Stimulated activated CD4-positive, alpha-beta T cell treated with anti-CD3 and anti-CD28 coated beads, Interleukin-12 subunit alpha, Interleukin-12 subunit beta, amount 100 ng/mL, for 4 hours (primary cell): ENCODE measurements at regions not wholly inside any gene's neighbourhood (a gene's known extent, or its start where the extent isn't known, plus 50 kb on each side); places are given as distances from the start of the nearest gene placed in this dataset.

Source experiments
- DNase-seq: peaks from one replicate; pipeline ENCODE4 v3.0.0-alpha.2; 2020

DNA sequence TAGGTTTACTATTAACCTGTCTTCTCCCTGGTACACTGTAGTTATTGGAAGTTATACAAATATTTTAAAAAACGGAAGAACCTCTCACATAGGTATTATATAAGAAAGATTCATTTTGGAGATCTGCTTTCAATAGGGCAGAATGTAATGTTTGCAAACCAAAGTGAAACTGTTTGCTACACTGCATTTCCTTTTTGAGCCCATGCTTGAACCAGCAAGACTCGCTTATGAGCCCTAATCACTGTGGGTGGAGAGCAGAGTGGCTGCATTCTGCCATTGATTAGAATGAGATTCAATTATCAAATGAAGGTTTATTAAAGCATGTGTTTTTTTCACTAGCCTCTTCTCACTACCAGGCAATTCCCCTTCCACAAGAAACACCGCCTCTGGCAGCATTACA is 589.7 kb downstream of the CDH11 start:
- DNase-seq = no peak

DNA sequence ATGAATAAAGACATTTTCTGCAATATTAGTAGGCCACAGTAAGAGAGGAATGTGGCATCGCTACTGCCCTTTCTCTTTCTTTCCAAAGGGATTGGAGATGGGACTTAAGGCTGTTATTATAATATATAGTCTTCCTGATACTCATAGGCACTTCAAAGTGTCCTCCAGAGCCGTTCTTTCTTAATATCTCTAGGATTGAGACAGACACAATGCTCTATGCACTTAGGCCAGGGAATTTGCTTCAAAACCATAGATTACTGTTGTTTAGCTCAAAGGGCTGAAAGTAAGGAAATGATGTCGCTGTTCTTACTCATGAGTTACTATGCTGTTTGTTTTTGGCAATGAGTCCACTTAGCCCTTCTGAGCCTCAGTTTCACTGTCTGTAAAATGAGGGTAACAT is 590.5 kb downstream of the CDH11 start:
- DNase-seq = no peak

DNA sequence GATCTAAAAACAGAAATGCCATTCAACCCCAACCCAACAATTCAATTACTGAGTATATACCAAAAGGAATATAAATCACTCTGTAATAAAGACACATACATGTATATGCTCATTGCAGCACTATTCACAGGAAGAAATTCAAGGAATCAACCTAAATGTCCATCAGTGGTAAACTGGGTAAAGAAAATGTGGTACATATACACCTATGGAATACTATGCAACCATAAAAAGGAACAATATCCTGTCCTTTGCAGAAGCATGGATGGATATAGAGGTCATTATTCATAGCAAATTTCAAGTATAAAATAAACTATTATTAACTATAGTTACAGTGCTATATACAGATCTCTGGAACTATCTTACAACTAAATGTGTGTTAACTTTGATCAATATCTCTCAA is 599.3 kb downstream of the CDH11 start:
- DNase-seq = no peak

DNA sequence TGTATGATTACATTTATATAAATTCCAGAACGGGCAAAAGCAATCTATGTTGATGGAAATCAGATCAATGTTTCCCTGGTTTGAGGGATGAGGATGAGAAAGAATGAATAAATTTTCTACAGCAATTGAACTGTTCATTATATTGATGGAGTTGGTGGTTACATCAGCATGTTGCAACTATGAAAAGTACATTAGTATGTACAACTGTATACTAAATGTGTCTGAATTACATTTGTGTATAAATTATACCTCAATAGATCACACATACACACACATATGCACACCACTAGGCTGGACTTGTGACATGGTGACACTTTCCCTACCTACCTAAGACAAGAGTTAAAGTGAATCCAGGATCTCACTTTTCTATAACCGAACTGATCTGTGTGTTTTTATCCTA is 608.0 kb downstream of the CDH11 start:
- no peak for DNase-seq

DNA sequence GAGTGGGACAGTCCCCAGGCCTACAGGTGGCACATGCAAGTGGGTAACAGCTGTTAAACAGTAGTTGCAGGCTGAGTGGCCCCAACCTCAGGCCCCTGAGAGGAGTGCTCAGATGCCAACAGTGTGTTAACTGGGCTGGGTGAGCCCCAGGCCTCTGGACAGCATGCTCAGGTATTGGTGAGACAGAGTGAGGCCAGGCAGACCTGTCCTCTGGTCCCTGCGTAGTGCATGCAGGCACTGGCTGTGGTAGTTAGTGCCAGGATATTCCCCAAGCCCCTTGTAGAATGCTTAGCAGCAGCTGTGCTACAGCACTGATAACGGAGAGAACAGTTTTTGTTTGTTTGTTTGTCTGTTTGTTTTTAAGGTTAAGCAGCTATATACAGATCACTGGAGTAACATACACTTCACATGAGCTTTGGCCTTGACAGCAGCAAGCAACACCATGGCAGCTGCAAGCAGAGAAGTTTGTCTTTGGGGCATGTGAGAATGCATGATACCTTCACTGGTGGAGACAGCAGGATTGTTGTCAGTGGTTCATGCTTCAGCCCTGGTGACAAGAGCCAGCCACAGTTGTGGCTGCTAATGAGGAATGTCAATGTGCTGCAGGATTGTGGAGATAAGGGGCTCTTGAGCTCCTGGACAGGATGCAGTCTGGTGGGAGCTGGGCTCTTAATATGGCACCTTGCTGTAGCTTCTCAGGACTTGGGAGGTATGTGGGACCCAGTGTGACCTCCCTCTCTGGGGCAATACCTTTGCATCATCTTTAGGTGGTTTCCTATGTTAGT is 614.4 kb downstream of the CDH11 start:
- no peak for DNase-seq

DNA sequence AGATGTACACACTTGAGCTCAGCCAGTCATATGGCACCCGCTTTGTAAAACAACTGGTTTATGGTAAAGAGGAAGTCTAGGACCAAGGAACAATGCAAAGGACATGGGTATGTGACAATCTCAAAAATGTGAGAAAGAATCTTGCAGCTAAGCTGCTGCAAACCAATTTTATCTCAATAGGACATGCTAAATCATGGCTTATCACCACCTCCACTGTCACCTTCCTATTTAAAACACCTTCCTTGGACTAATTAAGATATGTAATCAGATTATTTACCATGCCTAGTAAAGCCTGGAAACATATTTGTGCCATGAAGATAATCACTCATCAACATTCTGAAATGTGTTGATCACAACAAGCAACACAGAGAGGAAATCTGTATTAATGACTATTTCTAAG is 622.7 kb downstream of the CDH11 start:
- no peak for DNase-seq

DNA sequence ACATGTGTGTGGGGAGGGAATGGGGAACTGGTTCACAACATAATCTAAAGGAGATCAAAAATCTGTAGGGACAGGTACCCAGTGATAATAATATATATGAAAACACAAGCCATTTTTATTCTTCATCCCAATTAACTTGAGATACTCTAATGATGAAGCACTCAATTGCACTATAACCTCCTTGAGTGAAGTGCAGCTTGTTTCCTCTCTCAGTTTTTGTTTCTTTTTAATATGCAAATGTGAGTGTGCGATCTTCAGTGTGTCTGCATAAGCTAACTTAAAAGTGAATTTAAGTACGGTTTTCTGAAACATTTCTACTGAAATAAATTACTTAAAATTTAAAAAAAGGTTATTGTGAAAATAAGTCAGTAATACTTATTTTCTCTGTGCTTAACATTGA is 623.5 kb downstream of the CDH11 start:
- DNase-seq = no peak

DNA sequence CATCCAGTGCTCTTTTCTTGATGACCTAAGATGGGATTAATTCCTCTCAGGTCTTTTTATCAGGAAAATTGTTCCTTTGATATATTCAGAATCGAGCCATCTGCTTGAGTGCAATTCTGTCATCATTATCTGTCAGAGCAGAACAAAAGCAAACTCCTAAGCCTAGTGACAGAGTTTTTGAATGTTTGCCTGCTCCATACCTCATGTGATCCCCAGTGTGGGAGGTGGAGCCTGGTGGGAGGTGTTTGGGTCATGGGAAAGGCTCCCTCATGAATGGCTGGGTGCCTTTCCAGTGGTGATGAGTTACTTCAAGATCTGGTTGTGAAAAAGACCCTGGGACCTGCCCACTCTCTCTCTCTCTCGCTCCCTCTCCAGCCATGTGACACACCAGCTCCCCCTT is 628.2 kb downstream of the CDH11 start:
- DNase-seq = no peak

DNA sequence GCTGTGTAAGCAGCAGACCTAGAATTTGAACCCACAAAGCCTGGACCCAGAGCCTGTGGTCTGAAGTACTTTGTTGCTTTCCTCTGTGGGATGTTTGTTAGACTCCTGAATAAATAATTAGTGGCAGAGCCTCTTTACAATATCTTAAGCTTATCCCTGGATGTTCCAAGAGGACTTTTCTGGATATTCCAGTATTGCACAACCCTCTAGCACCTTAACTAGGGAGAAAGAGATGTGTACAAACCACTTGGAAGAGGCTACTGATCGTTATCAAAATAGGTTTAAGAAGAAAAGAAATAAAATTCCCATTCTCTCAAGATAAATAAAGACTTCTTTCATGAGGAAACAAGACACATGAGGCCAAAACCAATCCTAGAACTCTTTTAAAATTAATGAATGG is 632.4 kb downstream of the CDH11 start:
- no peak for DNase-seq

DNA sequence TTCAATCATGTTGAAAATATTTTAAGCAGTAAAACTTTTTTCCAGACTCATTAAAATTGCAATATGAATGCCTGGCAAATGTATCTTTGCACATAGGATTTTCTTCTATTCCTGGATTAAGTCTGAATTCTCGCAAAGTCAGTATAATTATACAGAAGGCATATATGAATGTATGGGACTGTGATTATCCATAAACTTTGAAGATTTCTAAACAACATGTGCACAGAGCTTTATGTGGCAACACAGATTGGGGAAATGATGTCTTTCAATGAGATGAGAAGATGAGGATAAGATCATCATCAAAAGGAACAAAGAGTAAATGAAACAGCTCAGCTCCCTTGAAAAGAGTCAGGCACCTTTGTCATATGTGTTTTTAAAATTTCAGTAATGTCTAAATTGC is 635.3 kb downstream of the CDH11 start:
- DNase-seq = no peak

DNA sequence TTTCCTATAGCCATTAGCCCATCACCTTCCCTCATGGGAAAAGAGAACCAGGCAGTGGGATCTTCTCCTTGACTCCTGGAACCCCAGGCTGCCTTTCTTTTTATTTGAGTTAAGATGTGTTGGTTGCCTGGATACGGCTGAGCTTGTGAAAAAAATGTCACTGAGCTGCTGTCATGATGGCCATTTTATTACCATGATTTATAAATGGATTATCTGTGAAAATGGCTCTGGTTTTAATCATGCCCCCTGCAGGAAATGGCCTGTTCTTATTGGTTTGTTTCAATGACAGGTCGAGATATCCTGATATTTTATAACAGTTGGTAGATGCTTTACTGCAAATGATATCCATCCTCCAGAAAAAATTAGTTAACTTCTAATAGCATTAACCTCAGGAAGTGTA is 640.4 kb downstream of the CDH11 start:
- no peak for DNase-seq

DNA sequence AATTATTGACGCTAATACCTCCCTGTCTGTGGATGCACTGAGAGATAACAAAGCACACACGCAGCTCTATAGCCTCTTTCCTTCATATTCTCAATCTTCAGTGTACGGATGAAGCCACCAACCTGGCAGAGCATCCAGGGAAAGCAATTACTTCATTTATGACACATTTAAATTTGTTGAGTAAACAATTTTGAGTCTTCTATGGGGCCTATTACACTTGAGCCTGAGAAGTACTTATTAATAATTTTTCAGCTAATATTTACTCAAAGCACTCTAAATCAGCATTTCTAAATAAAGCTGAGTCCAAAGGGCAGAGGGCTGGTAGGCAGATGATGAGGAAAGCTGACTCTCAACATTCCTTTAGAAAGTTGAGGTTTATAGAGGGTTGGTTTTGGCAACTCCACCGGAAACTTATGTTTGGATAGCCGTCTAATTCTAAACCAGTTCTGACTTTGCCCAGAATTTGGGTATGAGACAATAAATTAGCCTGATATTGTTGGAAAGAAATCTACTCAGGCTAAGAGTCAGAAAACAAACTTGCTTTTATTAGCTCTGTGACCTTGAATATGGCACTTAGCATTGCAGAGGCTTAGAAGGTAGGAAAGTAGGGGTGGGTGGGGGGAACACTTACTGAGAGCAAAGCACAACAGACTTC is 643.5 kb downstream of the CDH11 start:
- no peak for DNase-seq

DNA sequence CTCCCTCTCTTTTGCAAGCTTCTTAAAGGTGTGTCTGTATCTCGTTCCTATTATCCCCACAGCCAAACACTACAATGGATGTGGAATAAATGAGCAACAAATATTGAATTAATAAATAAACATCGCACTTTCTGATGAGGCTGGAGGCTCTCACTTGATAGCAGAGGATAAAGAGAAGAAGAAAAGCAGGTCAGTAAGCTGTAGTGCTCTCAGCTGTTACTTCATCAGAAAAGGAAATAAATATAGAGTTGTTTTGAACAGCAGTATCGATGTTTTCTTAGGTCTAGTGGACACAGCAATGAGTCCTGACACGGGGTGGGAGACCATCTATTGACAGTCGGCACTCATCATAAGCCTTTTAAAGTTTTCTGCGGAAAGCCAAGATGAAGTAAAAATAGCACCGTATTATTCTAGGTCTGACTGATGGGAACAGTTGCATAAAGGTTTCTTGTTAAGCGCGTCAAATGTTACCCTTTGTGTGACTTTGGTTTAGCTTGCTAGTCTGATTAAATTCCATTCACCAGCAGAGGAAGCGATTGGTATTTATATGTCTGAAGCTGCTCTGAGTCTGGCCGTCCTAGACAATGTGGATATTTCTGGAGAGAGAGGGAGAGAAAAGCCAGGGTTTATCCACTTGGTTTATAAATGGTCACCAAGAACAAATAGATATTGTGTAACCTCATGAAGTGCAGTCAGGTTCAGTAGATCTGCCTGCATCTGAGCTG is 646.1 kb downstream of the CDH11 start:
- no peak for DNase-seq

DNA sequence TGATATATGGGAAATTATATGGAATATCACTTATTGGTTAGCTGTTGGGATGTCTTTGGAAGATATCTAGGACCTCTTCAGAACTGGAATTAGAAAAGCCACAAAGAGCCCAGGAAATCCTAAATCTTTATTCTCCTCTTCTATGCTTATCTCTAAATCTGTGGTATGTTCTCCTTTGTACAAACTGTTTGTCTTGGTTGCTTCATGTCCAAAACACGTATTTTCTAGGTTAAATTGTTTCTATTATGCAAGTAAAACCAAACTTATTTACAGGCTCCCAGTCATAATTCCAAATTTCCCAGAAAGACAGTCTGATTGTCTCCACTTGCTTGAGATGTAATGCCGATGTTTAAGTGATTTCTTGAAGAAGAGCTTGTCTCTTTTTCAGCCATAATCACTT is 650.9 kb downstream of the CDH11 start:
- DNase-seq = no peak

DNA sequence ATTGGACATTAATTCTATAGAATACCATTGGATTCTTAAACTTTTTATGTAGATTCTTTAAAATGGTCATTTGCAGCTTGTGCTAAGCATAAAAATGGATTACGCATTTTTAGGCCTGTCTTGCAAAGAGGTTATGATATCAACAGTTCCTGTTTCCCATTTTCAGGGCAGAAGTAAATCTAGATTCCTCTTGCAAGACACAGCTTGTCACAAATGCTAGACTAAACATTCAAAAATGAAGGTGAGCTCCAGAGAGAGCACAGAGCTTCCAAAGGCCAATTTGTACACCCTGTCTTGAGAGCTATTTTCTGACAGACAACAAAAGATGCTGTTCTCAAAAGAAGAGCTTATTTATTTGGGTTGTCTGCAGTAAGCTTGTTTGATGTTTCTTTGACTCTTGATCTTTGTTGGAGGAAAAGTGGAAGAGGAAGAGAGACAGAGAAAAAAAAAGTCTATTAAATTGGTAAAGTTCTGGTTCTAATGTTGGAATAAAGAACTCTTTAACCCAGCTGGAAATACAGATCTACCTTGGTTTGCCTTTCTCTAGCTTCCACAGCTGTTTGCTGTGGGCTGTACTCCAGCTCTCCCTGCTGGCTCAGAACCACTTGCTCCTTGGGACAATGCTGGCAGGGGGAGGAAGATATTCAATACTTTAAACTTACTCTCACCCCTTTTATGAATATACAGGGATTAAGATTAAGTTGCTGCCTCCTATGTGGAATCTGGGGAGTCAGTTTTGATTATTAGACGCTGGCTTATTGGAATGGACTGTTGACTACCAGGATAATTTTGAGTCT is 651.8 kb downstream of the CDH11 start:
- DNase-seq = no peak

DNA sequence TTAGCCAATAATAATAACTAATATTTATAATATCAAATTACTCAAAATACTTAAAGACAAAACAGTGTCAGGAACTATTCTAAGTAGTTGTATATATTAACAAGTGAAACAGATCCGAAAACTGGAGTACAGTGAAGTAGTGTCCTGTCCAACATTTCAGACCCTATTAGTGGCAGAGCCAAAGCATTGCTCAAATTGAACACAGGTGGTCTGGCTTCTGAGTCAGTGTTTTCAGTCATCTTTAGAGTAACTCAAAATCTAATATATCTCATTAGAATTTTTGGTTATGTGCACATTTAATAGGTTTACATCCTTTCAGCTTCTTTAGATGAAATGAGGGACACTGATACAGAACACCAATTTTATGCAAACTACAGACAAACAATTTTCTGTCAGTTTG is 652.5 kb downstream of the CDH11 start:
- no peak for DNase-seq

DNA sequence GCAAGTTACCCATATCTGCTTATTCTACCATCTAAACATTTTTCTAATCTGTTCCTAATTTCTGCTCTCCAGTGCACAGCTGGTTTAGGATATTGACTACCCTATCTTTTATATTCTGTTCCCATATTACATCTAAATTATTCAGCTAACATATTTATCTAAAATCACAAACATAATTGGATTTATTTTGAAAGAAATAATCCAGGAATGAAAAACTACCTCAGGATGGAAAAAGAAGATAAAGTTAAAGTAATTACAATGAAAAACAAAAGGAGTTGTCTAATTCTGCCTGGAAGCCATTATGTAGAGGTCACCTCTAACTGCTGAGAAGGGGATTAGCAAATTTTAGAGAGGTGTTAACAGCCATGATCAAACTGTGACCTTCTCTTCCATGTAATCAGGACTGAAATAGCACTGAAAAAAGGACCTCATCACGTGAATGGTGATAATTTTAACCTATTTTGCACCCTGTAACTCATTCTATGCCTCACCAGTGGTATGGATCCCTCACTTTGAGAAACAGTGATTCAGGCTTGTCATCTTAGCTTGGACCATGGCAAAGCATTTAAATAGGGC is 653.3 kb downstream of the CDH11 start:
- no peak for DNase-seq

DNA sequence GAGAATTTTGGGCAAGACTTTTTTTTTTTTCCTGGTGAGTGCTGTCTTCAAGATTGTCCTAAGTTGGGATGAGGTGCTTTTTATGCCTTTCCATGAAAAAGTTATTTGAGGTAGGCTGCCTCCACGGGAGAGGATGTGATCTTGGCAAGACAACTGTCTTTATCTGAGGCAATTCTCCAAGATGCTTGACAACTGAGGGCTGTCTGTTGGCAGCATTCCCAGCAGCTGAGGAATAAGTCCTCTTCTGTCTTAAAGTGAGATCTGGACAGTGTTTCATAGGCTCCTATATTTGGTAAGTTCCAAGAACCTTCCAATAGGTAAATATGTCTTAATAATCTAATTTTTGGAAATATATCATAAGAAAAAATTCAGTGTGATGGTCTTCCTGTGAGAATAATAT is 662.0 kb downstream of the CDH11 start:
- DNase-seq = no peak

DNA sequence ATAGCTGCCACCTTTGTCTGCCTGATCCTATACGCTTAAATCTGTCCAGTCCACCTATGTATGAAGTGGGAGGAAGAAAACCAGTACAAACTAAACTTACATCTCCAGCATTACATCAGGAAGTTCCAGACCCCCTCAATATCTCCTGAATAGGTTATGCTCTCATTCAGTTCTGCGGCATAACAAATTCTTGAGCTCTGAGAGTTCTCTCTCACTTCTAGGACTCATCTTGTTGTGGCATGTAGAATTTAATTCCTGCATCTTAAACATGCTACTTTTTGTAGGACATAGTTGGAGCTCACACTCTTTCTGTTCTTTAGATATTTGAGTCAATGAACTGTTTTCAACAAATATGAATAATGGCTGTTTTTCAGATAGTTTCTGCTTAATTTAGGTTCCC is 662.5 kb downstream of the CDH11 start:
- no peak for DNase-seq

DNA sequence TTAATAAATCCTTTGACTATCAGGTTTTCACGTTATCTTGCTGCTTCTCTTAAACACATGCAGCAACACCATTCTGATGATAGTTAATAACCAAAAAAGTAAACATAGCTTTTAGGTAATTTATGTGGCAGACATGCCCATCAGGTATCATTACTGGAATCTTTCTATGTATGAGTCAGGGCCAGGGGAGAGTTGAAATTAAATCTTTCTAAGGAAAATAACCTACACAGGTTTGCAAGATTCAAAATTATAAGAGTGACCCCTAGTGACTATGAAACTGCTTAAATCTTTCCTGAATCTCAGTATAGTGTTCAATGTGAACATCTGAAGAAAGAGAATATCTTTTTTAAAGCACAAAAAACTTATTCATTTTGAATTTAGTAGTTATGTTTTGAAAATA is 666.6 kb downstream of the CDH11 start:
- no peak for DNase-seq

DNA sequence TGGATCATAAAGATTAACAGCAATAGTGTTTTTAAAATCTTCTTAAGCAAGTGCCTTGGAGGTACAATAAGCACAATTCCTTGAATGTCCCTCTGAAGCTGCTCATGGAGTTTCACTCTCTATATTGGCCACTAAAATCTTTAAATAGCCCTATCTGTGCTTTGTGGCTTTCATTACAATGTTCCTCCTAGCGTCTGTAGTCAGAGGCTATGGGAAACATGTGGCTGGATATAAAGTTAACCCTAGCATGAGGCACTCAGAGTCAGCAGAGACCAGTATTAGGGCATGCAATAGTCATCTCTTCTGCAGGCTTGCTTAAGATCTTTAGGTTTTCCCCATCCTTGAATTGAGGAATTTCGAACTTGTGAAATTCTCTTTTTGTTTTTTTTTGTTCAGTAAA is 668.2 kb downstream of the CDH11 start:
- no peak for DNase-seq

DNA sequence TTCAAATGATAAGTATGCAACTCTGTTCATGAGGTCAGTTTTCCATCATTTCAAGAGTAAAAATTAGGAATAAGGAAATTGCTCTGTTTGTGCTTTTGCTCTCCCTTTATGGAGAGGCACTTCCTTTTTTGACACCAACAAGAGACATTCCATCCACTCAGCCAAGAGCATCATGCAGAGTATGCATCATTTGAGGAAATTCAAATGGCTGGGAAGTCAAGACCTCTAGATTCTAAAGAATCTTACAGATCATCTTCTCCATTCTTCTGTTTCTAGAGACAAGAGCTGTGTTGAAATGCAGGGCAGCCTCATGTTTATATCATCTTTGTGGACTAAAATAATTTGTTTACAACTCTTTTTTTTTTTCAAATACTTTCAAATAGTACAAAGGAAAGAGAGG is 669.4 kb downstream of the CDH11 start:
- DNase-seq = no peak

DNA sequence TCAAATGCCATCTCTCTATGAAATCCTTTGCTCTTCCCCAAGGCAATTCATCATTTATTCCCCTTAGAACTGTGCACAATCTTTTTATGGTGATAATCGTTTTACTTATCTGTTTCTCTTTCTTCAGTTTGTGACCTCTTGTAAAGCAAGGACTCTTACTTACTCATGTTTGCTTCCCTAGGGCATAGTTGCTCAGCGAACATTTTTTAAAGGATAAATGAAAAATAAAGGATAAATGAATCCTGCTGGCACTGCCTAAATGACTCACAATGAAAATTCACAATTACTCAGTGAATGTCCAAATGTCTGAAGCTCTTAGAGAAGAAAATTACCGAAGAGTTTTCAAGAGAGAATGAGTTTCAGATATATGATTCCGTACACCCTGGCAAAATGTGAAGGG is 671.7 kb downstream of the CDH11 start:
- DNase-seq = no peak
